Panc1 (cell line): ENCODE measurements at regions not wholly inside any gene's neighbourhood (a gene's known extent, or its start where the extent isn't known, plus 50 kb on each side); places are given as distances from the start of the nearest gene placed in this dataset.

Experiments used
- ATAC-seq: fragments of 200-7000 bp; cut with Tn5 transposase; 2 replicates; pipeline ENCODE4 v1.9.1; 2020; ENCODE audit warnings: mild to moderate bottlenecking, moderate library complexity
- BruUV-seq: library from RNA; stranded (reverse); fragments of 400-500 nt; replicated peaks from 2 replicates; lab custom pipeline; 2021; lab: Mats Ljungman, UMichigan
- CTCF ChIA-PET: fragments of 300-600 bp; sonication (Branson Sonifier 250); formaldehyde crosslinking; loops from one replicate; lab custom pipeline; 2022; ENCODE audit warnings: antibody characterized with exemption; lab: Charles Lee
- POLR2A ChIA-PET: fragments of 300-600 bp; sonication (Branson Sonifier 250); formaldehyde crosslinking; loops from one replicate; lab custom pipeline; 2022; ENCODE audit warnings: antibody characterized with exemption; lab: Charles Lee
- DNase-seq: peaks from one replicate; pipeline ENCODE4 v3.0.0-alpha.2; 2010; ENCODE audit warnings: low read depth, low spot score
- H3K27ac ChIP-seq: 2 replicates; pipeline ENCODE4 v1.5.1; 2011; ENCODE audit warnings: mild to moderate bottlenecking, low read length, inconsistent platforms
- H3K27me3 ChIP-seq: fragments of 200-500 bp; sonication (Bioruptor generic); 2 replicates; pipeline ENCODE4 v1.6.0; 2014; ENCODE audit warnings: low read length, inconsistent platforms; ENCODE audit not compliant: control insufficient read depth, insufficient read depth
- H3K36me3 ChIP-seq: fragments of 200-500 bp; sonication (Bioruptor generic); 2 replicates; pipeline ENCODE4 v1.5.1; 2014; ENCODE audit warnings: inconsistent platforms, mild to moderate bottlenecking, low read length, moderate library complexity; ENCODE audit not compliant: control insufficient read depth, insufficient read depth
- H3K4me1 ChIP-seq: 2 replicates; pipeline ENCODE4 v1.5.1; 2011; ENCODE audit warnings: inconsistent platforms, mild to moderate bottlenecking, low read length, moderate library complexity; ENCODE audit not compliant: control insufficient read depth, insufficient read depth
- H3K4me3 ChIP-seq, 2 experiments: 2 replicates each; pipeline ENCODE4 v1.5.1; 2011 to 2012; ENCODE audit warnings: low read depth in 2 of 2, low read length in 2 of 2, mild to moderate bottlenecking in 2 of 2, inconsistent platforms in 1 of 2, moderate library complexity in 1 of 2
- H3K9me3 ChIP-seq: fragments of 200-500 bp; sonication (Bioruptor generic); 2 replicates; pipeline ENCODE4 v1.5.1; 2014; ENCODE audit warnings: low read depth, mild to moderate bottlenecking, inconsistent platforms, low read length, moderate library complexity; ENCODE audit not compliant: control insufficient read depth, insufficient read depth
- CTCF ChIP-seq: fragments of 450-650 bp; IDR thresholded peaks from 2 replicates; pipeline ENCODE4 v1.5.1; 2017; ENCODE audit warnings: mild to moderate bottlenecking
- POLR2AphosphoS5 ChIP-seq: IDR thresholded peaks from 2 replicates; pipeline ENCODE4 v1.6.1; 2012; ENCODE audit warnings: mild to moderate bottlenecking, low read depth, low read length, moderate library complexity
- SIN3A ChIP-seq: IDR thresholded peaks from 2 replicates; pipeline ENCODE4 v1.6.1; 2012; ENCODE audit warnings: low read depth, mild to moderate bottlenecking, low read length, moderate library complexity, borderline replicate concordance; ENCODE audit not compliant: insufficient read depth
- TCF7L2 ChIP-seq: IDR thresholded peaks from 2 replicates; pipeline ENCODE4 v1.6.1; 2011; ENCODE audit warnings: mild to moderate bottlenecking, low read depth, low read length, inconsistent platforms
- in situ Hi-C: cut with HindIII; loops from 2 replicates; pipeline ENCODE4 v1.10.0; 2016; ENCODE audit warnings: low sequenced_read_pairs, low pct_unique_long_range_greater_than_20kb
- intact Hi-C: fragments of 100-400 bp; cut with micrococcal nuclease; formaldehyde crosslinking; loops from one replicate; pipeline ENCODE4 v1.10.0; 2022; ENCODE audit not compliant: unreplicated experiment
- TF ChIP-seq, protein P1 (sequence below), 2 experiments: IDR thresholded peaks; 2 replicates each; pipeline ENCODE4 v1.6.1; 2011 to 2012; ENCODE audit warnings: low read depth in 2 of 2, control low read depth in 1 of 2, low read length in 1 of 2, mild to moderate bottlenecking in 1 of 2, moderate library complexity in 1 of 2; ENCODE audit not compliant: insufficient read depth in 1 of 2

- BruUV-seq: no TSS peak
- ATAC-seq (no peak), DNase-seq (no peak)
- Histone ChIP-seq H3K36me3 (no peaks in the 10 kb centered on the region), H3K4me3 (no peak overlapping the region), H3K4me1 (no peaks in the 10 kb centered on the region), H3K27me3 (peaks cover 5% of the 10 kb centered on the region; the same call in 1 of the 2 replicates), H3K27ac (no peak overlapping the region), H3K9me3 (no peaks in the 10 kb centered on the region)
- in situ Hi-C loops (no loop called here), intact Hi-C loops (no loop called here)
- ChIA-PET POLR2A (interaction anchor here (0.6 kb wide), 1 partner anchor 25 kb away, joined by 3 read pairs; no protein-coding TSS in a partner anchor), CTCF (no interaction called here)
- TF ChIP-seq CTCF (no peak), SIN3A (no peak), TCF7L2 (no peak), POLR2AphosphoS5 (no peak)
- TF ChIP-seq, protein P1, sequence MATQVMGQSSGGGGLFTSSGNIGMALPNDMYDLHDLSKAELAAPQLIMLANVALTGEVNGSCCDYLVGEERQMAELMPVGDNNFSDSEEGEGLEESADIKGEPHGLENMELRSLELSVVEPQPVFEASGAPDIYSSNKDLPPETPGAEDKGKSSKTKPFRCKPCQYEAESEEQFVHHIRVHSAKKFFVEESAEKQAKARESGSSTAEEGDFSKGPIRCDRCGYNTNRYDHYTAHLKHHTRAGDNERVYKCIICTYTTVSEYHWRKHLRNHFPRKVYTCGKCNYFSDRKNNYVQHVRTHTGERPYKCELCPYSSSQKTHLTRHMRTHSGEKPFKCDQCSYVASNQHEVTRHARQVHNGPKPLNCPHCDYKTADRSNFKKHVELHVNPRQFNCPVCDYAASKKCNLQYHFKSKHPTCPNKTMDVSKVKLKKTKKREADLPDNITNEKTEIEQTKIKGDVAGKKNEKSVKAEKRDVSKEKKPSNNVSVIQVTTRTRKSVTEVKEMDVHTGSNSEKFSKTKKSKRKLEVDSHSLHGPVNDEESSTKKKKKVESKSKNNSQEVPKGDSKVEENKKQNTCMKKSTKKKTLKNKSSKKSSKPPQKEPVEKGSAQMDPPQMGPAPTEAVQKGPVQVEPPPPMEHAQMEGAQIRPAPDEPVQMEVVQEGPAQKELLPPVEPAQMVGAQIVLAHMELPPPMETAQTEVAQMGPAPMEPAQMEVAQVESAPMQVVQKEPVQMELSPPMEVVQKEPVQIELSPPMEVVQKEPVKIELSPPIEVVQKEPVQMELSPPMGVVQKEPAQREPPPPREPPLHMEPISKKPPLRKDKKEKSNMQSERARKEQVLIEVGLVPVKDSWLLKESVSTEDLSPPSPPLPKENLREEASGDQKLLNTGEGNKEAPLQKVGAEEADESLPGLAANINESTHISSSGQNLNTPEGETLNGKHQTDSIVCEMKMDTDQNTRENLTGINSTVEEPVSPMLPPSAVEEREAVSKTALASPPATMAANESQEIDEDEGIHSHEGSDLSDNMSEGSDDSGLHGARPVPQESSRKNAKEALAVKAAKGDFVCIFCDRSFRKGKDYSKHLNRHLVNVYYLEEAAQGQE (IDR thresholded peaks at IDR 0.05; ENCODE audit: insufficient read depth in 1 of 2, low read depth in 2 of 2, low read length in 1 of 2): no peak
Observed at GRCh38 chr2:236715491-236715961, 145.9 kb downstream of the ACKR3 start.

DNA sequence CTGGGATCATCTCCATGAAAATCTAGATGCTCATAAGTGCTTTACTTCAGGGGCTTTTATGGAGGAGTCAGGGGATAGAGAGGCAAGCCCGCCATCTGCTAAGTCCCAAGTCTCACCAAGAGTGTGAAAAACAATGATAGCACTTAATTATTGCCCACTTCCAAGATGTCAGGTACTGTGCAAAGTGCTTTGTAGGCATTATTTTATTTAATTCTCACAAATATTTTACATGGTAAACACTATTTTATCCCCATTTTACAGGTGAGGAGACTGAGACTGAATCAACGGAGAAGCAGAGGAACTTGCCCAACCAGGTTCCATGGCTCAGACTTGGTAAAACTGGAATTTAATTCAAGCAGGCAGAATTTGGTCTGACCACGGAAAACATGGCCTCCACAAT lies 147.5 kb downstream of the ACKR3 start:
- no peak for TF ChIP-seq CTCF
- no peak for TF ChIP-seq POLR2AphosphoS5
- TF ChIP-seq SIN3A: no peak
- TF ChIP-seq, protein P1 (IDR thresholded peaks at IDR 0.05; ENCODE audit: insufficient read depth in 1 of 2, low read depth in 2 of 2, low read length in 1 of 2): no peak
- no peak for TF ChIP-seq TCF7L2
- Histone ChIP-seq H3K4me3 (no peak overlapping the region), H3K9me3 (no peaks in the 10 kb centered on the region), H3K4me1 (no peaks in the 10 kb centered on the region), H3K27me3 (peaks cover 5% of the 10 kb centered on the region; the same call in 1 of the 2 replicates), H3K27ac (no peak overlapping the region), H3K36me3 (no peaks in the 10 kb centered on the region)
- BruUV-seq: no TSS peak
- in situ Hi-C loops (no loop called here), intact Hi-C loops (no loop called here)
- ChIA-PET CTCF (no interaction called here), POLR2A (no interaction called here)
- ATAC-seq (no peak), DNase-seq (no peak)
